ENCODE measurements at regions not wholly inside any gene's neighbourhood (a gene's known extent, or its start where the extent isn't known, plus 50 kb on each side); places are given as distances from the start of the nearest gene placed in this dataset.
"Not testable (repeated sequence)": the region's sequence is repeated elsewhere in the genome, so short reads cannot be mapped to it uniquely, and the experiment has no call there.

GRCh38 chr10:131814567-131815265, 86.1 kb upstream of the PPP2R2D start:
- no peak for DNase-seq (ENCODE audit: low read depth in 2 of 2)

GRCh38 chr10:131815266-131816156, 85.3 kb upstream of the PPP2R2D start:
- DNase-seq (ENCODE audit: low read depth in 2 of 2), result no peak

- DNase-seq (ENCODE audit: low read depth in 2 of 2), result no peak
These were observed 84.5 kb upstream of the PPP2R2D start for GRCh38 chr10:131816157-131816775.

- DNase-seq (ENCODE audit: low read depth in 2 of 2), result no peak
These were observed 83.7 kb upstream of the PPP2R2D start for GRCh38 chr10:131816941-131817700.

- DNase-seq (ENCODE audit: low read depth in 2 of 2), result no peak
These were observed 82.8 kb upstream of the PPP2R2D start for GRCh38 chr10:131817866-131818509.

DNA sequence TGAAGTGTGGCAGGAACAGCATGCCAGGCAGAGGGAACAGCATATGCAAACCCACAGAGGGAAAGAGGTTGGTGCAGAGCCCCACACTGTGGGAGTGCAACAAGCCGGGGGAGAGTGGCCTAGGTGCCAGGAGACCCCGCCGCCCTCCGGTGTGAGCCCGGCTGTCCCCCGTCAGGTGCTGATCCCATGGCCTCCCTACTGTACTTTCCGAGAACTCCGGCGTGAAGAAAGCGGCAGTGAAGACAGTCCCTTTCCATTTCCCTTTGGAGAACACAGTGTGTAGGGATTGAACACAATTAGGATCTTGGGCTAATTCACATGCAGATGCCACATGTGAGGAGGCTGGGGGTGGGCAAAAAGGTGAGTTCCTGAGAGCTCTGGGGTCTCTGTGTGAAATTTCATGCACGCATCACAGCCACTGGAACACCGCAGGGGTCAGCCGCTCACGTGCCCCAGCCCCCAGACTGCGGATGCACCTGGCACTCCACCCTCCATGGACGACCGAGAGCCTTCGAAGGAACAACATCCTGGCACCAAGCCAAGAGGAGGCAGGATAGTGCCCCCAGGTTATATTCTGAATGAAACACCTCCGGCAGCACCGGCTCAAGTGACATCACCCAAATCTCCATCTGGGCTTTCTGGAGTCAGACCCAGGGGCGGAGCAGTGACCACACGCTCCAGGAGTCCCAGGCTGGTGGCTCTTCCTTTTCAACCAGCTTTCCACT, 82.1 kb upstream of the PPP2R2D start:
- no peak for DNase-seq (ENCODE audit: low read depth in 2 of 2)

GRCh38 chr10:131819241-131820072, 81.4 kb upstream of the PPP2R2D start:
- no peak for DNase-seq (ENCODE audit: low read depth in 2 of 2)

GRCh38 chr10:131820626-131821025, 80.2 kb upstream of the PPP2R2D start:
- DNase-seq (ENCODE audit: low read depth in 2 of 2), result no peak

- no peak for DNase-seq (ENCODE audit: low read depth in 2 of 2)
These were observed 79.3 kb upstream of the PPP2R2D start for GRCh38 chr10:131821378-131822012.

DNA sequence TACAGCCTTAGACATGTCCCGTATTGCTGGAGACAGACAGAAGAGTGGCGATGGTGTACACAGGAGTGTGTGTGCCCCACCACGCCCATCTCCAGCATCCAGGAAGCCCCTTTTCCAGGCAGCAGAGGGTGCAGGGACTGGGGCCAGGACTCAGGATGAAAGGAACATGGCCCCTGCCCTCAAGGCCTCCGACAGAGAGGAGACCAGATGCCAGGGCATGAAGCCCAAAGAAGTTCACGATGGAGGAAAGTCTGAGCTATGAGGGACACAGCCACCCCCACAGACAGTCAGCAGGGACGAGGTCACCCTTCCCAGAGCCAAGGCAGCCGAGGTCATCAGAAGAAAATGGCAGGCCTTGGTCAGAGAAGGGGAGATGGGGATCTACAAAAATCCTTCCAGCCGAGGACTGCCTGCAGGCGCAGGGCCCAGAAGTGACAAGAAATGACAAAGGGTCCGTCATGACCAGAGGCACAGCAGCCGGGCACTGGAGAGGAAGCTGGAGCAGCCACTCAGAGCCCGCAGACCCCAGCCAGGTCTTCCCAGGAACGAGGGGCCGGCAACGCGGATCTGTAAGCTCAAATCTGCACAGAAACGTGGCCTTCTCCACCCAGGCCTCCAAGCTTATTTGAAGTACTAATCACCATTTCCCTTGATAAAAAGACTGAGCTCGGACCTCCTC, 78.7 kb upstream of the PPP2R2D start:
- no peak for DNase-seq (ENCODE audit: low read depth in 2 of 2)

GRCh38 chr10:131822692-131823245, 78.0 kb upstream of the PPP2R2D start:
- DNase-seq (ENCODE audit: low read depth in 2 of 2), result no peak

- not testable (repeated sequence) for DNase-seq (ENCODE audit: low read depth in 2 of 2)
These were observed 77.2 kb upstream of the PPP2R2D start for GRCh38 chr10:131823601-131824099.

- no peak for DNase-seq (ENCODE audit: low read depth in 2 of 2)
These were observed 76.2 kb upstream of the PPP2R2D start for GRCh38 chr10:131824371-131825149.

GRCh38 chr10:131825150-131825848, 75.5 kb upstream of the PPP2R2D start:
- no peak for DNase-seq (ENCODE audit: low read depth in 2 of 2)

DNA sequence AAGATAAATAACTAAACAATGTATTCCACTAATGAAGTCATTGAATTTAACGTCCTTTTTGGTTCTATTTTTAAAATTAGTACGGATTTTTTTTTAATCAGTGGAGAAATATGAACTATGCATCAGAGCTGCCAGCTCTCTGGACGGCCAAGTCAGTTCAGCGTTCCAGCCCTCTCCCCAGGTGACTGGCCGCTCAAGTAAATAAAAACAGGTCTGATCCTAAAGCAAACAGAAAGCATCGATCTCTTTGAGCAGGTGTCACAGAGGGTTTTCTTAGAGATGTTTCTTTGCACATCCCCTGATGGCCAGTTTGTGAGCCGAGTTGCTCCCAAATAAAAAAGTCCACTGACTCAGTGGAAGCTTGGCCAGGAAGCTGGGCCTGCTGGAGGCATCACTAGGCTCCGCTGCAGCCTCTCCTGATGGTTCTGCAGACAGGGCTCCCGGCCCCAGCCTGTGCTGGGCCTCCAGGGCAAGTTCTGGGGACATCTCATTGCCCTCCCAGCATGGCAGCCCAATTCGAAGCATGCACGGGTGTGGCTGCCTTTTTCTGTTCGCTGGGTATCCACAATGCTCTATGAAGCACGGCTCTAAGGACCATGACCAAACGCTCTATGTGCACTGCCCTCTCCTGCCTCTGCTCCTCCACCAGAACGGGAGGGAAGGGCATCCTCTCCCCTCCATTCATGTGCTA, 74.7 kb upstream of the PPP2R2D start:
- DNase-seq (ENCODE audit: low read depth in 2 of 2), result no peak
